Choroid plexus epithelial cell (primary cell): ENCODE measurements at regions not wholly inside any gene's neighbourhood (a gene's known extent, or its start where the extent isn't known, plus 50 kb on each side); places are given as distances from the start of the nearest gene placed in this dataset.

Source experiments
- DNase-seq: peaks from one replicate; pipeline ENCODE4 v3.0.0-alpha.2; 2010; ENCODE audit warnings: low read depth
- H3K4me3 ChIP-seq: 2 replicates; pipeline ENCODE4 v1.5.1; 2011; ENCODE audit warnings: low read depth, mild to moderate bottlenecking, control low read depth, low read length, moderate library complexity
- CTCF ChIP-seq: conservative IDR thresholded peaks from 2 replicates; pipeline ENCODE4 v1.5.1; 2011; ENCODE audit warnings: low read depth, mild to moderate bottlenecking, control low read depth, inconsistent platforms, low read length, moderate library complexity

GRCh38 chr16:48950184-48950583, 331.5 kb downstream of the CBLN1 start:
- no peak for TF ChIP-seq CTCF
- H3K4me3 ChIP-seq: no peak overlapping the region
- DNase-seq: no peak

GRCh38 chr16:48949636-48950035, 332.0 kb downstream of the CBLN1 start:
- TF ChIP-seq CTCF: no peak
- DNase-seq: no peak
- no peak overlapping the region for H3K4me3 ChIP-seq

- TF ChIP-seq CTCF: no peak
- DNase-seq: no peak
Measured at GRCh38 chr16:48948911-48949310, 332.7 kb downstream of the CBLN1 start.

GRCh38 chr16:48947371-48947713, 334.3 kb downstream of the CBLN1 start:
- H3K4me3 ChIP-seq: no peak overlapping the region
- no peak for DNase-seq
- no peak for TF ChIP-seq CTCF

More at GRCh38 chr16:48948911-48949310, 332.7 kb downstream of the CBLN1 start:
- no peak overlapping the region for H3K4me3 ChIP-seq

- no peak for TF ChIP-seq CTCF
- H3K4me3 ChIP-seq: no peak overlapping the region
- DNase-seq: no peak
Measured at GRCh38 chr16:48946686-48947370, 334.8 kb downstream of the CBLN1 start.

GRCh38 chr16:48942996-48943395, 333.0 kb upstream of the N4BP1 start:
- no peak for TF ChIP-seq CTCF
- DNase-seq: no peak
- H3K4me3 ChIP-seq: no peak overlapping the region

GRCh38 chr16:48936811-48937210, 326.8 kb upstream of the N4BP1 start:
- no peak overlapping the region for H3K4me3 ChIP-seq
- TF ChIP-seq CTCF: no peak
- DNase-seq: no peak
